ENCODE measurements at regions not wholly inside any gene's neighbourhood (a gene's known extent, or its start where the extent isn't known, plus 50 kb on each side); places are given as distances from the start of the nearest gene placed in this dataset.

GRCh38 chr2:40997362-40997761, 545.5 kb upstream of the SLC8A1 start:
- Histone ChIP-seq H3K27ac (ENCODE audit: insufficient read depth, low read length, poor library complexity, severe bottlenecking) (no peak overlapping the region), H3K9me3 (ENCODE audit: control insufficient read depth, low read length) (no peaks in the 10 kb centered on the region), H3K4me1 (ENCODE audit: control insufficient read depth, insufficient read depth, low read length, poor library complexity, severe bottlenecking) (no peaks in the 10 kb centered on the region), H3K4me3 (ENCODE audit: insufficient read depth, low read depth, low read length, poor library complexity, severe bottlenecking) (no peak overlapping the region), H3K36me3 (ENCODE audit: control insufficient read depth, insufficient read depth, low read length) (no peaks in the 10 kb centered on the region), H3K27me3 (replicated peaks; ENCODE audit: control insufficient read depth, insufficient read depth, low read length, poor library complexity, severe bottlenecking) (no peaks in the 10 kb centered on the region)
- no peak for DNase-seq

GRCh38 chr2:41000374-41000773, 548.5 kb upstream of the SLC8A1 start:
- Histone ChIP-seq H3K4me3 (ENCODE audit: insufficient read depth, low read depth, low read length, poor library complexity, severe bottlenecking) (no peak overlapping the region), H3K9me3 (ENCODE audit: control insufficient read depth, low read length) (no peaks in the 10 kb centered on the region), H3K36me3 (ENCODE audit: control insufficient read depth, insufficient read depth, low read length) (no peaks in the 10 kb centered on the region), H3K27ac (ENCODE audit: insufficient read depth, low read length, poor library complexity, severe bottlenecking) (no peak overlapping the region), H3K27me3 (replicated peaks; ENCODE audit: control insufficient read depth, insufficient read depth, low read length, poor library complexity, severe bottlenecking) (no peaks in the 10 kb centered on the region), H3K4me1 (ENCODE audit: control insufficient read depth, insufficient read depth, low read length, poor library complexity, severe bottlenecking) (no peaks in the 10 kb centered on the region)
- no peak for DNase-seq

- Histone ChIP-seq H3K36me3 (ENCODE audit: control insufficient read depth, insufficient read depth, low read length) (no peaks in the 10 kb centered on the region), H3K27ac (ENCODE audit: insufficient read depth, low read length, poor library complexity, severe bottlenecking) (no peak overlapping the region), H3K4me1 (ENCODE audit: control insufficient read depth, insufficient read depth, low read length, poor library complexity, severe bottlenecking) (no peaks in the 10 kb centered on the region), H3K27me3 (replicated peaks; ENCODE audit: control insufficient read depth, insufficient read depth, low read length, poor library complexity, severe bottlenecking) (no peaks in the 10 kb centered on the region), H3K9me3 (ENCODE audit: control insufficient read depth, low read length) (no peaks in the 10 kb centered on the region), H3K4me3 (ENCODE audit: insufficient read depth, low read depth, low read length, poor library complexity, severe bottlenecking) (no peak overlapping the region)
- no peak for DNase-seq
Observed at GRCh38 chr2:41000906-41001305, 549.0 kb upstream of the SLC8A1 start.

DNA sequence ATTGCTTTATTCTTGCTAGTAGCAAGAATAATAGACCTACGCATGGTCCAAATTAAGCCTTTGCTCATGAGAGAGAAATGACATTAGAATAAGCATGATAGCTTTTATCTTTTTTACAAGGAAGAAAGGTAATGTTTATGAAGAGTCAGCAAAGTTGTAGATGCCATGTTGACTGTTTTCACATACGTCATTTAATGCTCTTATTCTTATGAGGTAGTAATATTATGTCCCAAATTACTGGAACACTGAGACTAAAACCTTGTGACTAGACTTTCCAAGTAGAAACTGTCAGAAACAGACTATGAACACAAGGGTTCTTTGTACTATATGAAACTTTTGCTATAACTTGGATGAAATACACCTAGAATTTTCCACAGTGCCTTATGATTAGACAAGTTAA, 552.8 kb upstream of the SLC8A1 start:
- Histone ChIP-seq H3K36me3 (ENCODE audit: control insufficient read depth, insufficient read depth, low read length) (no peaks in the 10 kb centered on the region), H3K4me3 (ENCODE audit: insufficient read depth, low read depth, low read length, poor library complexity, severe bottlenecking) (no peak overlapping the region), H3K27ac (ENCODE audit: insufficient read depth, low read length, poor library complexity, severe bottlenecking) (no peak overlapping the region), H3K27me3 (replicated peaks; ENCODE audit: control insufficient read depth, insufficient read depth, low read length, poor library complexity, severe bottlenecking) (no peaks in the 10 kb centered on the region), H3K9me3 (ENCODE audit: control insufficient read depth, low read length) (no peaks in the 10 kb centered on the region), H3K4me1 (ENCODE audit: control insufficient read depth, insufficient read depth, low read length, poor library complexity, severe bottlenecking) (no peaks in the 10 kb centered on the region)
- no peak for DNase-seq

DNA sequence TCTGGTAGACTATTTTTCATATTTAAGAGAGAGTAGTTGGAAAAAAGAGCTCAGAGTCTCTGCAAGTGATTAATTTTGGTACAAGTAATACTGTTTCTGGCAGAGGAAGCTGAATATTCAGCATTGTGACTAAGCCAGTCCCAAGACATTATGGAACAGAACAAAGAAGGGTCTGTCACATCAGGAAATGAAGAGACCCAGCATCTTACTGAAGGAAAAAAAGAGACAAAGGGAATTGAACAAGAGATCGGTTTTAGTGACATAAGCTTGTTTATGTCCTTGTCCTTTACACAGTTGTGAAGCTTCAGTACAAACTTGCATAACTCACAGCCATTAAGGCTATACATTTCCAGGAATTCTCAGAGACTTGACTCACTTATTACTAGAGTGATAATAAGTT, 568.5 kb upstream of the SLC8A1 start:
- Histone ChIP-seq H3K4me3 (ENCODE audit: insufficient read depth, low read depth, low read length, poor library complexity, severe bottlenecking) (no peak overlapping the region), H3K4me1 (ENCODE audit: control insufficient read depth, insufficient read depth, low read length, poor library complexity, severe bottlenecking) (no peaks in the 10 kb centered on the region), H3K36me3 (ENCODE audit: control insufficient read depth, insufficient read depth, low read length) (no peaks in the 10 kb centered on the region), H3K9me3 (ENCODE audit: control insufficient read depth, low read length) (no peaks in the 10 kb centered on the region), H3K27me3 (replicated peaks; ENCODE audit: control insufficient read depth, insufficient read depth, low read length, poor library complexity, severe bottlenecking) (no peaks in the 10 kb centered on the region), H3K27ac (ENCODE audit: insufficient read depth, low read length, poor library complexity, severe bottlenecking) (no peak overlapping the region)
- no peak for DNase-seq

- Histone ChIP-seq H3K27ac (ENCODE audit: insufficient read depth, low read length, poor library complexity, severe bottlenecking) (no peak overlapping the region), H3K27me3 (replicated peaks; ENCODE audit: control insufficient read depth, insufficient read depth, low read length, poor library complexity, severe bottlenecking) (no peaks in the 10 kb centered on the region), H3K36me3 (ENCODE audit: control insufficient read depth, insufficient read depth, low read length) (no peaks in the 10 kb centered on the region), H3K9me3 (ENCODE audit: control insufficient read depth, low read length) (no peaks in the 10 kb centered on the region), H3K4me3 (ENCODE audit: insufficient read depth, low read depth, low read length, poor library complexity, severe bottlenecking) (no peak overlapping the region), H3K4me1 (ENCODE audit: control insufficient read depth, insufficient read depth, low read length, poor library complexity, severe bottlenecking) (no peaks in the 10 kb centered on the region)
- no peak for DNase-seq
Observed at GRCh38 chr2:41024816-41025215, 572.9 kb upstream of the SLC8A1 start.

DNA sequence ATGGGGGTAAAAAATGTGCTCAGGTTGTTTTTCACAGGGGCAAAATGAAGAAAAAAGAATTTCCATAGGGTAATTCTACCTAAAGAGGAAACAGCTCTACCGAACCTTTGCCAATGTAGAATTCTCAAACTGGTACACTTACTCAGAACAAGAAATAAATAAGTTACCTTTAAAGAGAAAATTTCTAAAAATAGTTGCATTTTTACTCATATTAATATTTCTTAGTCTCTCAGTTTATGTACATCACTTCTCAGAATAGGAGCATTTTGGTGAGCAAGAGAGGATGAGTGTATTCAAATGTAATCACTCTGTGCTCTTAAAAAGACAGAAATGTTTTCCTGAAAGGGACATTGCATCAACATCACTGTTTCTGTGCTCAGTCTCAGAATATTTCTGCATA, 574.7 kb upstream of the SLC8A1 start:
- no peaks in the 10 kb centered on the region for H3K4me1 ChIP-seq (ENCODE audit: control insufficient read depth, insufficient read depth, low read length, poor library complexity, severe bottlenecking)
- DNase-seq = no peak
- H3K27ac ChIP-seq (ENCODE audit: insufficient read depth, low read length, poor library complexity, severe bottlenecking) = no peak overlapping the region
- H3K4me3 ChIP-seq (ENCODE audit: insufficient read depth, low read depth, low read length, poor library complexity, severe bottlenecking) = no peak overlapping the region
- no peaks in the 10 kb centered on the region for H3K36me3 ChIP-seq (ENCODE audit: control insufficient read depth, insufficient read depth, low read length)
- no peaks in the 10 kb centered on the region for H3K9me3 ChIP-seq (ENCODE audit: control insufficient read depth, low read length)
- no peaks in the 10 kb centered on the region for H3K27me3 ChIP-seq (replicated peaks; ENCODE audit: control insufficient read depth, insufficient read depth, low read length, poor library complexity, severe bottlenecking)

GRCh38 chr2:41027095-41027494, 575.2 kb upstream of the SLC8A1 start:
- Histone ChIP-seq H3K27me3 (replicated peaks; ENCODE audit: control insufficient read depth, insufficient read depth, low read length, poor library complexity, severe bottlenecking) (no peaks in the 10 kb centered on the region), H3K27ac (ENCODE audit: insufficient read depth, low read length, poor library complexity, severe bottlenecking) (no peak overlapping the region), H3K36me3 (ENCODE audit: control insufficient read depth, insufficient read depth, low read length) (no peaks in the 10 kb centered on the region), H3K4me1 (ENCODE audit: control insufficient read depth, insufficient read depth, low read length, poor library complexity, severe bottlenecking) (no peaks in the 10 kb centered on the region), H3K4me3 (ENCODE audit: insufficient read depth, low read depth, low read length, poor library complexity, severe bottlenecking) (no peak overlapping the region), H3K9me3 (ENCODE audit: control insufficient read depth, low read length) (no peaks in the 10 kb centered on the region)
- no peak for DNase-seq

GRCh38 chr2:41031282-41031681, 579.4 kb upstream of the SLC8A1 start:
- no peaks in the 10 kb centered on the region for H3K36me3 ChIP-seq (ENCODE audit: control insufficient read depth, insufficient read depth, low read length)
- H3K27ac ChIP-seq (ENCODE audit: insufficient read depth, low read length, poor library complexity, severe bottlenecking) = no peak overlapping the region
- DNase-seq = no peak
- H3K27me3 ChIP-seq (replicated peaks; ENCODE audit: control insufficient read depth, insufficient read depth, low read length, poor library complexity, severe bottlenecking) = no peaks in the 10 kb centered on the region
- no peak overlapping the region for H3K4me3 ChIP-seq (ENCODE audit: insufficient read depth, low read depth, low read length, poor library complexity, severe bottlenecking)
- no peaks in the 10 kb centered on the region for H3K9me3 ChIP-seq (ENCODE audit: control insufficient read depth, low read length)
- H3K4me1 ChIP-seq (ENCODE audit: control insufficient read depth, insufficient read depth, low read length, poor library complexity, severe bottlenecking) = no peaks in the 10 kb centered on the region

DNA sequence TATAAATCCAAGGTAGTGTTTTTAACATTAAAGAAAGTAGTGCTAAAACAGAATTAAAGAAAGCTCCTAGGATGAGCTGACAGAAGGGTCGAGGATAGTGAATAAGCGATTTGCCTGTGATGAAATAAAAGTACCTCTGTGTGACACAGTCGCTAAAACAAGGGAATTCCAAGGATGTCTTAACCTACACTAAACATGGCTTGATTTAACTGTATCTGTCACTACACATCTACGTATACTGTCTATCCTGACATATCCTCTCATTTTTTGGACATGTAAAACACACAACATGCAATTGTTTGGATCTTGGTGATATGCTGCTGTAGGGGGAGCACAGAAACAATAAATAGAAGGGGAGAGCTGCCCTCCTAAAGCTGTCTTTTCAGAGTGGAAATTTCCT, 580.8 kb upstream of the SLC8A1 start:
- no peaks in the 10 kb centered on the region for H3K4me1 ChIP-seq (ENCODE audit: control insufficient read depth, insufficient read depth, low read length, poor library complexity, severe bottlenecking)
- no peak overlapping the region for H3K27ac ChIP-seq (ENCODE audit: insufficient read depth, low read length, poor library complexity, severe bottlenecking)
- H3K9me3 ChIP-seq (ENCODE audit: control insufficient read depth, low read length) = no peaks in the 10 kb centered on the region
- H3K27me3 ChIP-seq (replicated peaks; ENCODE audit: control insufficient read depth, insufficient read depth, low read length, poor library complexity, severe bottlenecking) = no peaks in the 10 kb centered on the region
- DNase-seq = no peak
- no peaks in the 10 kb centered on the region for H3K36me3 ChIP-seq (ENCODE audit: control insufficient read depth, insufficient read depth, low read length)
- H3K4me3 ChIP-seq (ENCODE audit: insufficient read depth, low read depth, low read length, poor library complexity, severe bottlenecking) = no peak overlapping the region

- H3K4me1 ChIP-seq (ENCODE audit: control insufficient read depth, insufficient read depth, low read length, poor library complexity, severe bottlenecking) = no peaks in the 10 kb centered on the region
- no peaks in the 10 kb centered on the region for H3K27me3 ChIP-seq (replicated peaks; ENCODE audit: control insufficient read depth, insufficient read depth, low read length, poor library complexity, severe bottlenecking)
- no peak for DNase-seq
- H3K27ac ChIP-seq (ENCODE audit: insufficient read depth, low read length, poor library complexity, severe bottlenecking) = no peak overlapping the region
- no peaks in the 10 kb centered on the region for H3K36me3 ChIP-seq (ENCODE audit: control insufficient read depth, insufficient read depth, low read length)
- no peaks in the 10 kb centered on the region for H3K9me3 ChIP-seq (ENCODE audit: control insufficient read depth, low read length)
- H3K4me3 ChIP-seq (ENCODE audit: insufficient read depth, low read depth, low read length, poor library complexity, severe bottlenecking) = no peak overlapping the region
Observed at GRCh38 chr2:41033127-41033526, 581.2 kb upstream of the SLC8A1 start.

All from effector memory CD4-positive, alpha-beta T cell (primary cell).